HG02870 (cell line): ENCODE measurements at regions not wholly inside any gene's neighbourhood (a gene's known extent, or its start where the extent isn't known, plus 50 kb on each side); places are given as distances from the start of the nearest gene placed in this dataset.
"Not testable (repeated sequence)": the region's sequence is repeated elsewhere in the genome, so short reads cannot be mapped to it uniquely, and the experiment has no call there.

Source experiments
- ATAC-seq: cut with Tn5 transposase; IDR thresholded peaks from one replicate; pipeline ENCODE4 v1.9.1; 2021; ENCODE audit warnings: mild to moderate bottlenecking, moderate library complexity; ENCODE audit not compliant: unreplicated experiment

- ATAC-seq: no peak
Measured at GRCh38 chrX:2574271-2574670, 73.5 kb upstream of the DHRSX start.

GRCh38 chrX:2572740-2573139 is 72.0 kb upstream of the DHRSX start:
- ATAC-seq: no peak

GRCh38 chrX:2568125-2568524 is 67.3 kb upstream of the DHRSX start:
- no peak for ATAC-seq

GRCh38 chrX:2566055-2566454 is 65.3 kb upstream of the DHRSX start:
- no peak for ATAC-seq

DNA sequence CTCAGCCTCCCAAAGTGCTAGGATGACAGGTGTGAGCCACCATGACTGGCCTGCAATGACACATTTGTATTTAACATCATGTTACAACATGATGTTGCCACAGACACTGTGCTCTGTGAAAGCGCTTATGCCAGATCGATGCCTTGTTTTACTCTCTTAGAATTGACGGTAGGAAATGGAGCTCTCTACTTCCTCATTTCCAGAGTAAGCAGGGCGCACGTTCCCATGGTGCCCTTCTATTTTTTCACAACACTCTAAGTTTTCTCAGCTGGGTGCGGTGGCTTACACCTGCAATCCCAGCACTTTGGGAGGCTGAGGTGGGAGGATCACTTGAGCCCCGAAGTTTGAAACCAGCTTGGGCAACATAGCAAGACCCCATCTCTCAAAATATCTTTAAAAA is 60.7 kb upstream of the DHRSX start:
- ATAC-seq: no peak

DNA sequence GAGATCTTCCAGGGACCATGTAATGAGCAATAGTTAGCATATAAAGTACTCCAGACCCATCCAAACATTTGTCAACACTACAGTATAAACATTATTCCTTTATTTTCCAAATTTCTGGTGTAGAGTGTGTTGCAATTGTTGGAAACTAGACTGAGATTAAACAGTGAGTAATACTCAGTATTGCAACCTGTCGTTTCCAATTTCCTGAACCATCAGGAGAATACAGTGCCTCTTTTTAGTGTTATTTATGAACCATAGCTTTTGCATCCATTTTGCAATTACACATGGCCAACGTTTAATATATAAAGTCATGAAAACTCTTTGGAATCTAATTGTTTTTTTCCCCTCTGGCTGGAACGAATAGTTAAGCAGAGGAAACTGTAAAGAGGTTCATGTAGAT is 58.3 kb upstream of the DHRSX start:
- no peak for ATAC-seq

- no peak for ATAC-seq
Measured at GRCh38 chrX:2554891-2555290, 54.1 kb upstream of the DHRSX start.

DNA sequence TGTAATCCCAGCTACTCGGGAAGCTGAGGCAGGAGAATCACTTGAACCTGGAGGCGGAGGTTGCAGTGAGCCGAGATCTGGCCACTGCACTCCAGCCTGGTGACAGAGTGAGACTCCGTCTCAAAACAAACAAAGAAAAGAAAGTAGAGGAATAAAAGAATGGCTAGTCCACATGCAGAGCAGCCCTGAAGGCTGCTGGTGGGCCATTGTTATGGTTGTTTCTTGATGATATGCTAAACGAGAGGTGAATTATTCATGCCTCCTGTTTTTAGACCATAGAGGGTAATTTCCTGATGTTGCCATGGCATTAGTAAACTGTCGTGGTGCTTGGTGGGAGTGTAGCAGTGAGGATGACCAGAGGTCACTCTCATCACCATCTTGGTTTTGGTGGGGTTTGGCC is 53.3 kb upstream of the DHRSX start:
- not testable (repeated sequence) for ATAC-seq

DNA sequence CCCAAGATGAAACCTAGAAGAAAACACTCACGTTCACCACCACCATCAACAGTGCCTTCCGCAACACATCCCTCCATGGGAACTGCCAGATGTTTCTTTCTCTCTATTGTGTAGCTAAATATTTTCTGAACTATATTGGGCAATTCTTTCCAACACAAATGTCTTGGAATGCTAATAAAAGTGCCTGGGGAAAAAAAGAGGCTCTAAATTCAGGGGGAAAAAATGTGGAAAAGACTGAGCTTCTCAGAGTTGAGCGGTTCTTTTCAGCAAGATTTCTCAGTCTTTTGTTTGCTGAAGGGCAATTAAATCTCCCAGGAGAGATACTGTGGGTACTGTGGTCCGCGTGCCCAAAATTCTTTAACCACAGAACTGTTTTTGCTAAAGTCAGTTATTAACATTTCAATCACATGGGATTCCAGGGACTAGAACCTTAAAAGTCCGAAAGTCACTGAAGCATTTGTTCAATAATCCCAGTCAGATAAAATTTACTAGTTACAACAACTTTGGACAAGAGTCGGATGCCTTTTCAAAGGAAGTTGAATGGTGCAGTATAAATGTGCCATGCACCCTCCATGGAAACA is 51.9 kb upstream of the DHRSX start:
- no peak for ATAC-seq

GRCh38 chrX:2550328-2551020 is 49.7 kb upstream of the DHRSX start:
- no peak for ATAC-seq
